Endothelial cell of umbilical vein (primary cell): ENCODE measurements at regions not wholly inside any gene's neighbourhood (a gene's known extent, or its start where the extent isn't known, plus 50 kb on each side); places are given as distances from the start of the nearest gene placed in this dataset.

Source experiments
- BruUV-seq: library from RNA; stranded (reverse); fragments of 400-500 nt; replicated peaks from 2 replicates; lab custom pipeline; 2021; lab: Mats Ljungman, UMichigan
- CTCF ChIA-PET: fragments of 300-600, 350-600 bp; sonication (Branson Sonifier 250); formaldehyde crosslinking; loops from one replicate; lab custom pipeline; 2021; ENCODE audit warnings: antibody characterized with exemption, inconsistent platforms; lab: Charles Lee
- POLR2A ChIA-PET: fragments of 300-600, 350-600 bp; sonication (Branson Sonifier 250); formaldehyde crosslinking; loops from one replicate; lab custom pipeline; 2021; ENCODE audit warnings: antibody characterized with exemption, inconsistent platforms; lab: Charles Lee
- DNase-seq: peaks from one replicate; pipeline ENCODE4 v3.0.0-alpha.2; 2011; ENCODE audit warnings: low read depth, low spot score
- FAIRE-seq: peaks from 2 replicates; lab custom pipeline; 2011; peaks lifted over from hg19 to GRCh38; lab: Jason Lieb, UNC
- H2AFZ ChIP-seq: 2 replicates; pipeline ENCODE4 v1.6.0; 2012; ENCODE audit warnings: low read depth, low read length, control low read depth, inconsistent platforms
- H3K27ac ChIP-seq: 2 replicates; pipeline ENCODE4 v1.5.1; 2011; ENCODE audit warnings: low read depth, mild to moderate bottlenecking, control low read depth, low read length, moderate library complexity; ENCODE audit not compliant: insufficient read depth
- H3K27me3 ChIP-seq, 2 experiments: 2 replicates each; pipeline versions ENCODE4 v1.6.0 to v1.6.1; 2011; ENCODE audit warnings: low read length in 2 of 2, mixed read lengths in 1 of 2; ENCODE audit not compliant: control insufficient read depth in 2 of 2, insufficient read depth in 2 of 2
- H3K36me3 ChIP-seq, 2 experiments: 2 replicates in 1 of 2; 3 replicates in 1 of 2; pipeline ENCODE4 v1.5.1; 2011; ENCODE audit warnings: low read length in 2 of 2, mild to moderate bottlenecking in 1 of 2, moderate library complexity in 1 of 2; ENCODE audit not compliant: control insufficient read depth in 2 of 2, insufficient read depth in 2 of 2; ENCODE audit errors: extremely low read depth in 1 of 2
- H3K4me1 ChIP-seq: 3 replicates; pipeline ENCODE4 v1.5.1; 2011; ENCODE audit warnings: mild to moderate bottlenecking, low read length; ENCODE audit not compliant: control insufficient read depth, insufficient read depth; ENCODE audit errors: extremely low read depth
- H3K4me2 ChIP-seq: 2 replicates; pipeline ENCODE4 v1.6.1; 2011; ENCODE audit warnings: low read length, control low read depth, mixed read lengths; ENCODE audit not compliant: insufficient read depth
- H3K4me3 ChIP-seq, 3 experiments: fragments of 200-600 bp in 1 of 3; sonication (generic), shearing (Covaris generic) in 1 of 3; replicated peaks in 1 of 3; 2 replicates each; pipeline ENCODE4 v1.5.1; 2011 to 2016; ENCODE audit warnings: control low read depth in 3 of 3, low read length in 3 of 3, mild to moderate bottlenecking in 2 of 3, inconsistent platforms in 1 of 3, low read depth in 1 of 3, moderate library complexity in 1 of 3; ENCODE audit not compliant: insufficient read depth in 1 of 3
- H3K79me2 ChIP-seq: 2 replicates; pipeline ENCODE4 v1.6.0; 2012; ENCODE audit warnings: low read length, inconsistent platforms; ENCODE audit not compliant: control insufficient read depth, insufficient read depth
- H3K9ac ChIP-seq: replicated peaks from 2 replicates; pipeline ENCODE3; 2011; ENCODE audit warnings: low read length, control low read depth; ENCODE audit not compliant: insufficient read depth; ENCODE audit errors: extremely low read depth
- H3K9me1 ChIP-seq: replicated peaks from 3 replicates; pipeline ENCODE4 v1.6.0; 2011; ENCODE audit warnings: mild to moderate bottlenecking, low read length; ENCODE audit not compliant: control insufficient read depth, insufficient read depth; ENCODE audit errors: extremely low read depth
- H3K9me3 ChIP-seq: replicated peaks from 2 replicates; pipeline ENCODE4 v1.5.1; 2012; ENCODE audit warnings: low read length, inconsistent platforms; ENCODE audit not compliant: control insufficient read depth, insufficient read depth
- H4K20me1 ChIP-seq: replicated peaks from 2 replicates; pipeline ENCODE3; 2011; ENCODE audit warnings: mild to moderate bottlenecking, low read length; ENCODE audit not compliant: control insufficient read depth, insufficient read depth; ENCODE audit errors: extremely low read depth
- CTCF ChIP-seq, 2 donors: IDR thresholded peaks; 1 replicate in 1 of 2; 2 replicates in 1 of 2; pipeline ENCODE4 v1.5.1; 2011; ENCODE audit warnings: low read length in 2 of 2, mild to moderate bottlenecking in 2 of 2, moderate library complexity in 2 of 2, control low read depth in 1 of 2, inconsistent platforms in 1 of 2, low read depth in 1 of 2; ENCODE audit not compliant: insufficient read depth in 1 of 2; ENCODE audit errors: extremely low read depth in 1 of 2
- EZH2 ChIP-seq: IDR thresholded peaks from 2 replicates; pipeline ENCODE4 v1.6.1; 2012; ENCODE audit warnings: borderline replicate concordance, low read depth, mild to moderate bottlenecking, moderate library complexity, low read length, inconsistent platforms; ENCODE audit not compliant: severe bottlenecking
- FOS ChIP-seq: IDR thresholded peaks from 2 replicates; pipeline ENCODE4 v1.6.1; 2011; ENCODE audit warnings: mild to moderate bottlenecking, low read length, moderate library complexity, borderline replicate concordance; ENCODE audit not compliant: insufficient read depth
- GATA2 ChIP-seq: IDR thresholded peaks from 2 replicates; pipeline ENCODE4 v1.7.0; 2011; ENCODE audit warnings: low read depth, mild to moderate bottlenecking, moderate library complexity, mixed read lengths, low read length; ENCODE audit not compliant: insufficient read length, insufficient read depth
- MYC ChIP-seq: IDR thresholded peaks from one replicate; pipeline ENCODE4 v1.6.1; 2011; ENCODE audit warnings: mild to moderate bottlenecking, low read depth, low read length
- POLR2A ChIP-seq: IDR thresholded peaks from 2 replicates; pipeline ENCODE4 v1.6.1; 2012; ENCODE audit warnings: low read depth, mild to moderate bottlenecking, control low read depth, low read length
- dilution Hi-C: fragments of 300-500 bp; cut with MboI; formaldehyde crosslinking; loops from one replicate; pipeline ENCODE4 v1.15.0; 2019; ENCODE audit warnings: low sequenced_read_pairs; ENCODE audit not compliant: extremely low pct_ligation_motif_present
- intact Hi-C: fragments of 100-400 bp; cut with micrococcal nuclease; formaldehyde crosslinking; loops from one replicate; pipeline ENCODE4 v1.10.0; 2022
- TF ChIP-seq, protein P1 (sequence below): IDR thresholded peaks from 2 replicates; pipeline ENCODE4 v1.6.1; 2011; ENCODE audit not compliant: insufficient read depth, insufficient read length

DNA sequence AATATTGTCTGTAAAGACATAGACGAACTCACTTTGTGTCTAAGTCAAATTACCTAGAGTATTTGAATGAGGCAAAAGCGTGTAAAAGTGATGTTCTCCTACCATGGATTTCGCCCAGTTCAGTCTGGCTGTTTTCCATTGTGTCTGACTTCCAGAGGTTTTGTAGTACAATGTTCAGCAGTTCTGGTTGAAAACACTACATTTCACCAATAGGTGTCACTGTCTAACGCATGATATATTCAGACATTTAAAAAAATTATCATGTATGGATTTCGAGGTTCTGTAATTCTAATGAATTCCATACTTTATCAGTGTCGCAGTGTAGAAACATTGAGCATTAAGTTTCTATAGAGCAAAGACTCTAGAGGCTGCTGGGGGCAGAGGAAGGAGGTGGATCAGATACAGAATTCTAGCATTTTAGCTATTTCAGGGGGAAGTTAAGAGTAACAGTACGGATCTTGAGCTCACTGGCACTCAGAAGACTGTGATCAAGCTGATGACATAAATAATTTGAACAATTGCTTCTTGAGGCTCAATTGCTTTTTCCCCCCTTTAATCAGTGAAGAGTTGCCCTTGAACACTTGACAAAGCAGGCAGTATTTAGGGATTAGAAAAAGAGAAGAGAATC, 196.9 kb upstream of the RHOBTB1 start:
- TF ChIP-seq EZH2 (no peak), CTCF (IDR thresholded peaks at IDR 0.05; ENCODE audit: extremely low read depth in 1 of 2, insufficient read depth in 1 of 2, low read depth in 1 of 2, low read length in 2 of 2) (peak; percentile 51 to 55)
- ChIA-PET POLR2A (interaction anchor here (0.7 kb wide), 1 partner anchor 11 kb away, joined by 6 read pairs; no protein-coding TSS in a partner anchor), CTCF (interaction anchor here (0.6 to 3.7 kb wide), 42 partner anchors 8 to 1104 kb away, joined by 3 to 23 read pairs (median 4); no protein-coding TSS in a partner anchor)
- H3K79me2 ChIP-seq = no peaks in the 10 kb centered on the region
- peak overlapping the region; percentile 55 for H2AFZ ChIP-seq
- peaks cover 21% of the 10 kb centered on the region for H3K4me1 ChIP-seq
- H3K9me3 ChIP-seq = no peaks in the 10 kb centered on the region
- H3K4me2 ChIP-seq = no peak overlapping the region
- intact Hi-C loops = loop anchor here (1.0 to 2.0 kb wide), 6 partner anchors 143 to 694 kb away; no protein-coding TSS in a partner anchor
- H3K4me3 ChIP-seq = no peak overlapping the region
- peak; percentile 87 for FAIRE-seq
- H3K27ac ChIP-seq = peak overlapping the region; percentile 12
- H3K36me3 ChIP-seq = no peaks in the 10 kb centered on the region
- peak; percentile 88 for DNase-seq
- no peaks in the 10 kb centered on the region for H3K9me1 ChIP-seq
- no TSS peak for BruUV-seq
- no peaks in the 10 kb centered on the region for H3K27me3 ChIP-seq
- H3K9ac ChIP-seq = no peak overlapping the region
- dilution Hi-C loops = no loop called here
- no peaks in the 10 kb centered on the region for H4K20me1 ChIP-seq

- no peak overlapping the region for H3K27ac ChIP-seq
- H3K79me2 ChIP-seq = no peaks in the 10 kb centered on the region
- no peak for FAIRE-seq
- H3K9me3 ChIP-seq = no peaks in the 10 kb centered on the region
- H3K9ac ChIP-seq = no peak overlapping the region
- BruUV-seq = no TSS peak
- peak; percentile 41 for DNase-seq
- TF ChIP-seq FOS (no peak), EZH2 (no peak), GATA2 (no peak), MYC (no peak), CTCF (IDR thresholded peaks at IDR 0.05; ENCODE audit: extremely low read depth in 1 of 2, insufficient read depth in 1 of 2, low read depth in 1 of 2, low read length in 2 of 2) (no peak), POLR2A (no peak)
- TF ChIP-seq, protein P1, sequence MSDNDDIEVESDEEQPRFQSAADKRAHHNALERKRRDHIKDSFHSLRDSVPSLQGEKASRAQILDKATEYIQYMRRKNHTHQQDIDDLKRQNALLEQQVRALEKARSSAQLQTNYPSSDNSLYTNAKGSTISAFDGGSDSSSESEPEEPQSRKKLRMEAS = no peak
- H4K20me1 ChIP-seq = no peaks in the 10 kb centered on the region
- intact Hi-C loops = no loop called here
- ChIA-PET POLR2A (no interaction called here), CTCF (interaction anchor here (1.0 to 2.9 kb wide), 3 partner anchors 10 to 696 kb away, joined by 3 to 21 read pairs (median 14); no protein-coding TSS in a partner anchor)
- dilution Hi-C loops = no loop called here
- H2AFZ ChIP-seq = peak overlapping the region; percentile 65
- no peaks in the 10 kb centered on the region for H3K9me1 ChIP-seq
- H3K4me2 ChIP-seq = no peak overlapping the region
- no peaks in the 10 kb centered on the region for H3K36me3 ChIP-seq
- peaks cover 27% of the 10 kb centered on the region for H3K4me1 ChIP-seq
- H3K27me3 ChIP-seq = no peaks in the 10 kb centered on the region
- H3K4me3 ChIP-seq = no peak overlapping the region
These were observed 195.6 kb upstream of the RHOBTB1 start for GRCh38 chr10:61139592-61139953.
